HuH-7 (cell line): ENCODE measurements at regions not wholly inside any gene's neighbourhood (a gene's known extent, or its start where the extent isn't known, plus 50 kb on each side); places are given as distances from the start of the nearest gene placed in this dataset.
"Not testable (repeated sequence)": the region's sequence is repeated elsewhere in the genome, so short reads cannot be mapped to it uniquely, and the experiment has no call there.

Experiments
- DNase-seq: peaks from one replicate; pipeline ENCODE4 v3.0.0; 2011; ENCODE audit warnings: low spot score

DNA sequence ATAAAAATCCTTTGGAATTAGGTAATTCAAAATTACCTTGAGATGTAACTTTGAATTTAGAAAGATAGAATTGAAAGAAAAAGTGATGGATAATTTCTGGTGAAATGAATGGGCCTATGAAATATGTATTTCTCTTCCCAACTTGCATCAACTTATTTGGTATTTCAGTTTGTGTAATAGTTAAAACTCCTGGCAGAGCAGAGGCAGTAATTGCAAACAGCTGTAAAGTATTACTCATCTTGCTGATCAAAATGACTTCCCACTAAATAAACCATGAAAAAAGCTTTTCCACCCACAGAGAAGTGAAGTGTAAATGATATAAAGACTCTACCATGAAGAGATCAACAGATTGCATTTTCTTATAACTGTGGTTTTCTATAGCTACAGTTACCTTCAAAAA is 201.0 kb downstream of the POTED start:
- not testable (repeated sequence) for DNase-seq

DNA sequence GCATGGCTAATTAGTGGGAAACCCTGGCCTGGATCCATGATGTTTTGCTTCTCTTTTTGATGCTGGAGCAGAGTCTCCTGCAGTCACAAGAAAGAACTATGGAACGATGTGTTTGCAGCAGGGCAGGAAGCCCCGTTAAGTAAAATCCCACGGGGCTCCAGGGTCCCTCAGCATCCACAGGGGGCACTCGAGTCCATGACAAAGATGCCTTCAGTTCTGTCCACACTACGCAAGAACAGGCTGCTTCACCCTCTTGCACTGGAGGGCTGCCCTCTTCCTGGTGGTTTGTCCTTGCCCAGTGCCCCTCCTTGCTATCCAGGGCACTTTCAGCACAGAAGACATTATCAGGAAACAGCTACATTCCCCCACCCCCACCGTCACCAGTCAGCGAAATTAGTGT is 196.9 kb downstream of the POTED start:
- not testable (repeated sequence) for DNase-seq

DNA sequence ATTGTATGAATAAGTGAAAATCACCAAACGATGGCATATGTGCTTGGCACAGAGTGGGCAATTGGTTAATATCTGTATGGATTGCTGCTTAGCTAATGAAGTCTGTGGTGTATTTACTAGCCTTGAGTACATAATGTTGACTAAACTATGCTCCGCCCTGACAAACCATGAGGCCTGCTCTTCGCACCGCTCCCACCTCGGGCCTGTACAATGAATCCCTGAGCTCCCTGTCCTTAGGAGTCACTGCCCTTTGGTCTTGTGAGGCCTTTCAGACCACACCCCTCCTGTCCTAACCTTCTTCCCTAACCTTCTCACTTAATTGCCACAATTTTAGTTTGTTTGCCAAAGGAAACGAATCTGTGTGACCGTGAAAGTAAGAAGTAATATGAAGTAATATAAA is 193.2 kb downstream of the POTED start:
- DNase-seq = not testable (repeated sequence)
